Body of pancreas (tissue), 4 donors: ENCODE measurements at regions not wholly inside any gene's neighbourhood (a gene's known extent, or its start where the extent isn't known, plus 50 kb on each side); places are given as distances from the start of the nearest gene placed in this dataset.

Experiments
- POLR2A ChIP-seq, 3 donors: fragments of 450-650 bp; IDR thresholded peaks; one replicate each; pipeline ENCODE4 v1.6.1; 2016; ENCODE audit warnings: antibody characterized with exemption in 3 of 3, mild to moderate bottlenecking in 2 of 3
- TF ChIP-seq, protein P1 (sequence below), 7 experiments: fragments of 450-650 bp in 4 of 7; fragments of 200-600 bp in 3 of 7; sonication (generic) in 3 of 7; IDR thresholded peaks; one replicate each; pipeline ENCODE4 v1.5.1; 2016 to 2019; ENCODE audit warnings: antibody characterized with exemption in 7 of 7

- TF ChIP-seq, protein P1, sequence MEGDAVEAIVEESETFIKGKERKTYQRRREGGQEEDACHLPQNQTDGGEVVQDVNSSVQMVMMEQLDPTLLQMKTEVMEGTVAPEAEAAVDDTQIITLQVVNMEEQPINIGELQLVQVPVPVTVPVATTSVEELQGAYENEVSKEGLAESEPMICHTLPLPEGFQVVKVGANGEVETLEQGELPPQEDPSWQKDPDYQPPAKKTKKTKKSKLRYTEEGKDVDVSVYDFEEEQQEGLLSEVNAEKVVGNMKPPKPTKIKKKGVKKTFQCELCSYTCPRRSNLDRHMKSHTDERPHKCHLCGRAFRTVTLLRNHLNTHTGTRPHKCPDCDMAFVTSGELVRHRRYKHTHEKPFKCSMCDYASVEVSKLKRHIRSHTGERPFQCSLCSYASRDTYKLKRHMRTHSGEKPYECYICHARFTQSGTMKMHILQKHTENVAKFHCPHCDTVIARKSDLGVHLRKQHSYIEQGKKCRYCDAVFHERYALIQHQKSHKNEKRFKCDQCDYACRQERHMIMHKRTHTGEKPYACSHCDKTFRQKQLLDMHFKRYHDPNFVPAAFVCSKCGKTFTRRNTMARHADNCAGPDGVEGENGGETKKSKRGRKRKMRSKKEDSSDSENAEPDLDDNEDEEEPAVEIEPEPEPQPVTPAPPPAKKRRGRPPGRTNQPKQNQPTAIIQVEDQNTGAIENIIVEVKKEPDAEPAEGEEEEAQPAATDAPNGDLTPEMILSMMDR (IDR thresholded peaks at IDR 0.05) = no peak
- TF ChIP-seq POLR2A (IDR thresholded peaks at IDR 0.05) = no peak
Observed at GRCh38 chr3:19025441-19025840, 122.9 kb upstream of the KCNH8 start.
